NCI-H1694 treated with DMSO at 0.1 percent for 48 hours (cell line): ENCODE measurements at regions not wholly inside any gene's neighbourhood (a gene's known extent, or its start where the extent isn't known, plus 50 kb on each side); places are given as distances from the start of the nearest gene placed in this dataset.
"Not testable (repeated sequence)": the region's sequence is repeated elsewhere in the genome, so short reads cannot be mapped to it uniquely, and the experiment has no call there.

Experiments
- DNase-seq: peaks from one replicate; lab custom pipeline; 2025; lab: John Stamatoyannopoulos, UW

DNA sequence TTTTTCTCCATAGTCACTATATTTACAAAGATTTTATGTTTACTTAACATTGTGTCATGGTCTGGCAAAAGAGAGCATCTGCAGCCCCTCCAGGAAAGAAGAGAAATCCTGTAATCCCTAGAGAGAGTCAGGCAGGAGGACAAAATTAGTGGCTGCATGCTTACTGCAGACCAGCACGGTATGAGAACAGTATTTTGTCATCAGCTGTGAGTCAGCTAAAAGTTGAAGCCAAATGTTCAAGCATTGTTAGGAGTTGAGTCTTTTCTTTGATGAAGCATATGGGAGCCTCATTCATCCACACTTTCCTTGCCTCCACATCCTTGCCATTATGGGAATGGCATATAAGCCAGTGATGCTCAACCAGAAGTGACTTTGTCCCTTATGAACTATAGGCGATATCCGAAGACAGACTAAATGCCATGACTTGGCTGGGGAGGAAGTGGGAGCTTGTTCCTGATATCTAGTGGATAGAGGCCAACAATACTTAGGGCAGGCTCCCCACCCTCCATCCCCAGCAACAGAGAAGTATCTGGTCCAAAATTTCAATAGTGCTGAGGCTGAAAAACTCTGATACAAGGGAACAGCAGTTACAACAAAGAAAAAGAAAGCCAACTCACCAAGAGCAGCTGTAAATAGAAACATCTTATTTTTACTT lies 112.0 kb upstream of the OR5AK2 start:
- DNase-seq, result no peak

DNA sequence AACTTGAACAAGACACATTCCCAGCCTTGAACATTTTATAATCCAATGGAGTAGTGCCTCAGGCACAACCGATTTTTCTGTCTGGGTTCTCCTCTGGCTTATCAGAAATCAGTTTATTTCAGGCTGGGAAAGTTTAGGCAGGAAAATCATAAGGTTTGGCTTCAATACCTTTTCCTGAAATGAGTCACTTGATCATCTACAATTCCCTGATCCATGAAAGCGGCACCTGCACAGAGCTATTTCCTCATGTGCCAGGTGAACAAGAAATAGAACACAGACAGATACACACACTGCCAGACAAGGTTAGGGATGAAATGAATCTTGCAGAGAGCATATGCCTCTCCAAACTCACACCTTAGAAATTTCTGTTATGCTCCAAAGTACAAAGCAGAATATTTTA lies 106.7 kb upstream of the OR9G4 start:
- no peak for DNase-seq

DNA sequence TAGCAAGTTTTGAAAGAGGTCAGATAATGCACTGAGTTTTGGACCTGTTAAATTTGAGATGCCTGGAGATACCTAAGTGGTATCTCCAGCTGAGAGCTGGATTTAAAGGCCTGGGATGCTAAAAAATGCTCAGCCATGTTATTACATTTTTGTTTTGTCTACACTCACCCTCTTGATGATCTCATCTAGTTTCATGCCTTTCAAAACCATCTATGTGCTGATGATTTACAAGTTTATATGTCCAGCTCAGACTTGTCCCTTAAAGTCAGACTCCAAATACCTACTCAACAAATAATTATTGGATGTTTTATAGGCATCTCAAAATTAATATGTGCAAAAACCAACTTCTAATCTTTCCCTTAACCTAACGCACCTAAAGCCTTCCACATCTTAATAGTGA lies 103.6 kb upstream of the OR9G4 start:
- DNase-seq, result no peak

DNA sequence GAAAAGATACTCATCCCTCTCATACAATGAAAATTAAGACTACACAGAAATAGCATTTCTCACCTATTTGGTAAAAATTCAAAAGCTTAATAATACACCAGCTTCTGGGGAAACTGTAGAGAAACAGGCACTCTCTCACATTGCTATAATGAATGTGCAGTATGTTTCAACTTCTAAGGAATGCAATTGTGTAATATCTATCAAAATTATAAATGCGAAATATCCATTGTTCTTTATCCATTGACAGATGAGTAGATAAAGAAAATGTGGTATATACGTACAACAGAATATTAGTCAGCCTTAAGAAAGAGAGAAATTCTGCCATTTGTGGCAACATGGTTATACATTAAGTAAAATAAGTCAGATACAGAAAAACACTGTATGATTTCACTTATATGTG lies 101.4 kb upstream of the OR9G4 start:
- DNase-seq, result no peak

DNA sequence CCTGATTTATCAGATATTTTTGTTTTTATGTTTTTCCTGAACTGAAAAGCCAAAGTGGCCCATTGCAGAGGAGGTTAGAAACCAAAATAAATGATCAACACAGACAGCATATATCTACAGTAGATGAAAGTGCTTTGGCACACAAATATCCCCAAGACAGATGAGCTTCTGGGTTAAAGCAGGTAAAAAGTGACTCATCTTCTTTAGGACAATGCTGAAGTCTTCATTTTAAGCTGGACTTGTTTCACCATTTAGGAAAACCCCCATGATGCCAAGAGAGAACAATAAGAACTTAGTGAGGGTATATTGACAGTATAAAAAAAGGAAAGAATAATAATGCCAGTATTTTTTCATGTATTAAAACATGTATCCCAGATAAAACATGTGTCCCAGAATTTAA lies 100.8 kb upstream of the OR9G4 start:
- DNase-seq, result no peak

DNA sequence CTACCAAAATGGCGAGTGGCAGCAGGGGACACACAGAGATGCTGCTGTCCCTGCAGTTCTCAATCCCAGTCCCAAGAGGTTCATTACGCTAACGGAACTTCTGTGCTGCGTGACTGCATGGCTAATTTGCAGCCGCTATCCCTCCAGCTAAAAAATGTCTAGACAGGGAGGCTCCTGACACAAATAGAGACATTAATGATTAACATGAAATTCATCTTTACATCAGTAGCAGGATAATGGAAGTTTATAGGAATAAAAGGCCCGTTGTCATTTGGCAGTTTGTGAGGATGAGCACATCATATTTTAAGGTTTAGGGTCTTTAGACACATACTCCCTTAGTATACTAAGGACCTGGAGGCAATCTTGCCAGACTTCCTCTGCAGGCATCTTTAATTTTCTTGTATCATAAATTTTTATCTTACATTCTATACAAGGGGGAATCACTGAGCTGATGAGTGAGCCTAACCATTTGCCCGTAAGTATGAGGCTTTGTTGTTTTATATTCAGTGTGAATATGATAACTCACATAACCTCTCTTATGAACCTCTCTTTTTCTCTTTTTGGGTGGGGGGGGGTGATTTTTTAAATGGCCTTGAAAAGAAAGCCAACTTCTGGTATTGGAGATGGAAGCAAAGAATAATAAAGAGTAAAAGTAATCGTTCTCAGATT lies 99.8 kb upstream of the OR9G4 start:
- no peak for DNase-seq

DNA sequence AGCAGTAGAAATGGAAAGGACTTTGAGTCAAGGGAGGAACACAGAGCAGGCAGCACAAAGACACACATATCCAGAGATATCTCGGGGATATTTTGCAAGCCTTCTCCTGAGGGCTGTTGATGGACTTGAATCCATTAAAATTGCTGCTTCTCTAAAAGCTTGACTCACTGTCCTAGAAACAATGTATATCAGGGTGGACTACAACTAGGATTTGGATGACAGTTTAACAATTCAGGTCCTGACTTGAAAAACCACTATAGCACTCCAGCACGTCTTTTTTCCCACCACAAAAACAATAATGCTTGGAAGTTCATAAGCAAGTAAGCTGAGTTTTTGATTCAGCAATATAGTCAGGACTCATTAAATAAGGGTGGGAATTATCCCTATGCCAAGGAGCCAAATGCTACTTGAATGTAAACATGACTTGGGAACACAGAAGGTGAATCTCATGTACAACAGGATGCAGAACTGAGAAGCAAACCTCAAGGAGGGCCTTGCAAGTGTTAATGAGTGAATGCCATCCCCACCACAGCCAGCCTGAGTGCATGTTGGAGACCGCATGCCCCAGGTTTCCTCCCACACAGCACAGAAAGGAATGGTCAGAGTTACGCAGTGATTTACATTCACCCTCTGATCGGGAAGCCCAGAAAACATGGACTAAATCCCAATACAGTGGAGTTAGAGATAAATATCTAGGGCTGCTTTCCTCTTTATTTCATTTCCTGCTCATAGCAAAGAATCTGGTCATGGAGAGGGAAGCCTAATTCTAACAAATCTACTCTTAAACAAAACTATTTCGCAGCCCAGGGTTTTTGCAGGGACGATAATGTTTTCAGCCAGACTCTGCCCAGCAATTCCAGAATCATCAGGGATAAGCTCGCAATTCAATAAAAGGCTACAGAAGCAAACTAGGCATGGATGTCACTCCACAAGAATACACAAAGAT lies 98.4 kb upstream of the OR9G4 start:
- DNase-seq, result no peak

DNA sequence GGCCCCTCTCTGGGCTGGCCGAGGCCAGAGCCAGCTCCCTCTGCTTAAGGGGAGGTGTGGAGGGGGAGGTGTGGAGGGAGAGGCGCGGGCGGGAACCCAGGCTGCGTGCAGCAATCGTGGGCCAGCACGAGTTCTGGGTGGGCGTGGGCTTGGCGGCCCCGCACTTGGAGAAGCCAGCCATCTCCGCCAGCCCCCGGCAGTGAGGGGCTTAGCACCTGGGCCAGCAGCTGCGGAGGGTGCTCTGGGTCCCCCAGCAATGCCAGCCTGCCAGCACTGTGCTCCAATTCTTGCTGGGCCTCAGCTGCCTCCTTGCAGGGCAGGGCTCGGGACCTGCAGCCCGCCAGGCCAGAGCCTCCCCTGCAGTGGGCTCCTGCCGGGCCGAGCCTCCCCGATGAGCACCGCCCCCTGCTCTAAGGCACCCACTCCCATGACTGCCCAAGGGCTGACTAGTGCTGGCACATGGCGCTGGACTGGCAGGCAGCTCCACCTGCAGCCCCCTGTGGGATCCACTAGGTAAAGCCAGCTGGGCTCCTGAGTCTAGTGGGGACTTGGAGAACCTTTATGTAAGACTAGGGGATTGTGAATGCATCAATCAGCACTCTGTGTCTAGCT lies 96.7 kb upstream of the OR9G4 start:
- DNase-seq, result no peak

DNA sequence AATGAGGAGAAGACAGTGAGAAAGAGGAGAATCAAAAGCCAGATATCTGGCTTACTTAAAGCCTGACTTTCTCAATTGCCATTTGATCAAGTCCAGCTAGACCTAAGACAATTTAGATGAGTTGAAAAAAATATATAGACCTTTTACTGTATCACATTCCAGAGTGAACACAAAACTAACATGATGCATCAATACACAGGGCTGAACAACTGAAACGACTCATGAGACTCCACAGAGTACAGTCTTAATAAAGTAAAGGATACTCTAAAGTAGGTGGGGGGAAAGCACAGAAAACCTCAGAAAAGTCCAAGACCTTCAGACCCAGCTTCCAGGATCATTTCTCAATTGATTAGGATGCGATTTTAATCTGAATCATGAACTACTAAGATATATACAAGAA lies 95.3 kb upstream of the OR9G4 start:
- DNase-seq, result no peak

DNA sequence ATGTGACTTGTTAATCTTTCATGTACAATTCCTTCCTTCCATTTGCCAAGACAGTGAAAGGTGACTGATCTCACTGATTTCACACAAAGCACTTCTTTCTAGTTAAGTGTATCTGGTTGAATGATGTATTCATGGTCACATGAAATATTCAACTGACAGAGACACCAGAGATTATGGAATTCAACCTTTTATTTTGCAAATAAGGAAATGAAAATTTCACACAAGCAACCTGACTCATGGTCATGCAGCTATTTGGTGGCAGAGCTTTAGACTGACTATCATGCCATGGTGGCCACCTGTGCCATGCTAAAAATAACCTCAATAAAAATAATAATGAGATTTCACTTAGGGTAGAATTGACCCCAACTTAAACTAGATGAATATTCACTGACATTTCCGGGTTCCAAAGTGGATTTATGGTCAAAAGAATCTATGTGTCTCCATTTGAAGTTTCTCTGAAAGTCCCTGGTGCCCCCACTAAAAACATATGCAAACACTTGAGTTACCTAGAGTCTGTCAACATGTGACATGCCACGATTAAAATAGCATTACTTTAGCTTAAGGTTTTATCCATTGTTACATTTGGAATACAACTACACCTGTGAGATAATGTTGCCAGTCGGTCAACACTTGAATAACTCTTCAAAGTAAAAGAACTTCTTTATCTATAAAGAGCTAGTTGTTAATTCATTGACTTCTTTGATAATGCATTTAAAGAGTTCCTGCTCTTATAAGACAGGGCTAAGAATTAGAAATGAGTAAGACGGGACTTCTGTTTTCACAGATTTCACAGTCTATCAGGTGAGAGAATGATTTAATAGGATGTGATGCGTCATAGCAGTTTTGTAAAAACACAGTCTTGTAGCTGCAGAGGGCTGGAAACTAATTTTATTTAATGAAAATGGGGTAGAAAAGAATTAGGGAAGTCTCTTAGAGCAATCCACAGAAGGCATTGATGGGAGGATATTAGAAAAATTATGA lies 94.6 kb upstream of the OR9G4 start:
- DNase-seq, result no peak

DNA sequence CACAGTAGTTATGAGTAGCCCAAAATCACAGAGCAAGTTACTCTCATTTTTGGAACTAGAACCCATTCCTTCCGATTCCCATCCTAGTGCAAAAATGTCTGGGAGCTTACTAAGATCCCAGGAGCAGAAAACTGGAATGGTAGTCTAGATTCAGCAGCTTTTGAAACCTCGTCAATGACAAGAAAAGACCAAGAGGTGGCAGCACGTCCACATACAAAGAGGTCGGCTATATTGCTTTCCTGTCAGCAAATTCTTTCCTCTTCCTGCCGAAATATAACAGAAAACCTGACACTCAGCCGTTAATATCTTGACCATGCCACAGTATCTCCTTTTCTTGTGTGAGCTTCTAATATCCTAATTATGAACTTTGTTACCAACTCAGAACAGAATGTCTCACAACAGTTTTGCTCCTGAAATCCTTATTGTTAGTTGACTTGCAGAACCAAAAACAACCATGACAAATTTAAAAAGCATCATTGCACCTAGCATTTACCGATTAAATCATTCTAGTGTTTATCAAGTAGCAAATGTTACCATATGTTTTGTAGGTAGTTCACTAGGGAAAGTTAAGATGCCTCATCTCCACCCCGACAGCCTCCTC lies 92.8 kb upstream of the OR9G4 start:
- peak; percentile 13 for DNase-seq

DNA sequence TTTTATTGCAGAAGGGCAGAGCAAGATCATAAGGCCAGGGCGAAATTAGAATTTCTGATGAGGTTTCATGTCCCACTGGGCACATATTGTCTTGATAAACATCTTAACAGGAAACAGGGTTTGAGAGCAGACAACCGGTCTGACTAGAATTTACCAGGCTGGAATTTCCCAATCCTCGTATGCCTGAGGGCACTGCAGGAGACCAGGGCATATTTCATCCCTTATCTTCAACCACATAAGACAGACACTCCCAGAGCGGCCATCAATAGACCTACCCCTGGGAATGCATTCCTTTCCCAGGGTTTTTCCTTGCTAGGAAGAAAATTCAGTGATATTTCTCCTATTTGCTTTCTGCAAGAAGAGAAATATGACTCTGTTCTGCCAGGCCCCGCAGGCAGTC lies 78.9 kb upstream of the OR9G4 start:
- not testable (repeated sequence) for DNase-seq

DNA sequence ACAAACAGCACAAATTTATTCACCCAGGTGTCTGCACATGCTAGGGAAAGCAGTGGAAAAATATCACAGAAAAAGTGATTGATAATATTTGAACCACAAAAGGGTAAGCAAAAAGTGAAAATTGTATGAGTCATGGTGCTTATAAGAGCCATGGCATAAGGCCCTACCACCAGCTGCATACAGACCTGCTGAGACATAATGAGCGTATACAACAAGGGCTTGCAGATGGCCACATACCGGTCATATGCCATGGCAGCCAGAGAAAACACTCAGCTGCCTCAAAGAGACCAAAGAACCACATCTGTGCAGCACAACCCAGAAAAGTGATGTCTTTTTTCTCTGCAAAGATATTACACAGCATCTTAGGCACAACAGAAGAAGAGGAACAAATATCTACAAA lies 71.4 kb upstream of the OR9G4 start:
- no peak for DNase-seq

DNA sequence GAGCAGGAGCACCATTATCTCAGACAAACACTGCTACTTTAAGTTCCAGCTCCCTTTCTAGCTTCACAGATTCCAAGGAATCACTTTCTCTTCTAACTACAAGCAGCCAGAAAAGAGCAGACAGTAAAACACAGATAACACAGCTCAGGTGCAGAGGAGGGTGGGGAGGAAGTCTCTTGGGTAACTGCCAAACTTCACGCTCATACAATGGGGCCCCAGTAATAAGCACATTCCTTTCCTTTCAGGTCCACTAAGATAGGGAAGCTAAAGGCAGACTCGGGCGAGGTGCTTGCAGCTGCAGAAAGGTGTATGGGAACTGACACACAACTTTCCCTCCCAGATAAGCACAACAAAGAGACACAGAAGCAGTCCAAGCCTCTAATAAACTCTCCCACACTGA lies 69.2 kb upstream of the OR9G4 start:
- DNase-seq, result no peak

DNA sequence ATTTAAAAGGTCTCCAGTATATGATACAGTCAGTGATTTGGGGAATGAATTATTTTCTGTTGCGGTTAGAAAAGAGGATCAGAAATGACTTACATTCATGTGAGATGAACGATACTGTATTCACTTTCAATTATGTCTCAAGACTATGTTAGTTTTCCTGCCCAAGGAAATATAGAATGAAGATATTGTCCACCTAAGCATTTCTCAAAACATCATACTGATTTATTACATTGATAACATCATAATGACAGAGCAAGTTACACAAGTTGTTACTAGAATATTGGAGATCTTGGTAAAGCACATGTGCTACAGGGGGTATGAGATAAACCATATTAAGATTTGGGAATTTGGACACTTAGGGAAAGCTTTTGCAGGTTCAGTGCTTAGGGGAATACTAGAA lies 67.8 kb upstream of the OR9G4 start:
- DNase-seq, result no peak

DNA sequence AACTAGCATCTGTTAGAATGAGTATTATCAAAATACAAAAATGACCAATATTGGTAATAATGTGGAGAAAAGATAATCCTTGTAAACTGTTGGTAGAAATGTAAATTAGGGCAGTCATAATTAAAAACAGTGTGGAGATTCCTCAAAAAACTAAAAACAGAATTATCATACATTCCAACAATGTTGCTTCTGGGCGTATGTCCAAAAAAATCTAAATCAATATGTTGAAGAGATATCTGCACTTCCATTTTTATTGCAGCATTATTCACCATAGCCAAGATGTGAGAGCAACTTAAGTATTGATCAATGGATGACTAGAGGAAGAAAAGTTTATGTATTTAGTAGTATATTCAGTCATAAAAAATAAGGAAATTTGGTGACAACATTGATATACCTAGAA lies 59.8 kb upstream of the OR9G4 start:
- no peak for DNase-seq

DNA sequence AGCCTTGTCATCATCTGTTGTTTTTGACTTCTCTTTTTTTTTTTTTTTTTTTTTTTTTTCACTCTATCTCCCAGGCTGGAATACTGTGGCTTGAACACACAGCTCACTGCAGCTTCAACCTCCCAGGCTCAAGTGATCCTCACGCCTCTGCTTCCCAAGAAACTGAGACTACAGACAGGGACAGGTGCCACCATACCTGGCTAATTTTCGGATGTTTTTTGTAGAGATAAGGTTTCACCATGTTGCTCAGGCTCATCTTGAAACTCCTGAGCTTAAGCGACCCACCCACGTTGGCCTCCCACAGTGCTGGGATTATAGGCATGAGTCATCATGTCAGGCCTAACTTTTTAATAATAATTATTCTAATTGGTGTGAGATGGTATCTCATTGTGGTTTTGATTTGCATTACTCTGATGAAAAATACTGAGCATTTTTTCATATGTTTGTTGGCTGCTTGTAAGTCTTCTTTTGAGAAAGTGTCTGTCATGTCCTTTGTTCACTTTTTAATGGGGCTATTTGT lies 51.3 kb upstream of the OR9G4 start:
- no peak for DNase-seq
